ENCODE measurements at regions not wholly inside any gene's neighbourhood (a gene's known extent, or its start where the extent isn't known, plus 50 kb on each side); places are given as distances from the start of the nearest gene placed in this dataset.

GRCh38 chr5:57025961-57026360, 74.0 kb upstream of the MIER3 start:
- no peak overlapping the region for H3K56ac ChIP-seq (replicated peaks; ENCODE audit: insufficient read length, low read depth, low read length)
- H2AFZ ChIP-seq (ENCODE audit: low read length), result no peak overlapping the region
- no peak overlapping the region for H2BK12ac ChIP-seq (ENCODE audit: low read depth, low read length)
- POLR2A ChIA-PET (ENCODE audit: partially characterized antibody), result no interaction called here
- DNase-seq (ENCODE audit: low read depth in 1 of 2, low spot score in 2 of 2) (no peak), FAIRE-seq (no peak)
- H3K79me1 ChIP-seq (ENCODE audit: low read depth, low read length), result no peaks in the 10 kb centered on the region
- H4K8ac ChIP-seq (ENCODE audit: extremely low read depth, insufficient read depth, low read length), result no peak overlapping the region
- H3K4me3 ChIP-seq (ENCODE audit: extremely low read depth in 1 of 4, insufficient read depth in 2 of 4, low read depth in 3 of 4, low read length in 4 of 4), result no peak overlapping the region
- H3K4me1 ChIP-seq (replicated peaks in 1 of 4; ENCODE audit: control insufficient read depth in 3 of 4, insufficient read depth in 4 of 4, low read length in 3 of 4), result no peaks in the 10 kb centered on the region
- CTCF ChIA-PET (ENCODE audit: partially characterized antibody), result interaction anchor here (4.0 kb wide), 1 partner anchor 29 kb away, joined by 11 read pairs; no protein-coding TSS in a partner anchor
- no peak overlapping the region for H2BK20ac ChIP-seq (ENCODE audit: low read length)
- H3K4ac ChIP-seq (replicated peaks; ENCODE audit: insufficient read length, low read depth, low read length), result no peak overlapping the region
- H3K36me3 ChIP-seq (ENCODE audit: control insufficient read depth in 2 of 4, insufficient read depth in 4 of 4, low read length in 3 of 4), result no peaks in the 10 kb centered on the region
- no peak overlapping the region for H2BK120ac ChIP-seq (replicated peaks; ENCODE audit: low read depth, low read length)
- no peak overlapping the region for H2BK15ac ChIP-seq (ENCODE audit: low read length)
- H4K5ac ChIP-seq (ENCODE audit: insufficient read length, low read depth, low read length), result no peak overlapping the region
- 88% methylated on average over 3 of the region's 3 CpGs; no CpG with 5 or more reads in 1 of the 2 experiments for WGBS, 2 experiments (ENCODE audit: extremely low coverage in 1 of 2, insufficient coverage in 1 of 2, insufficient read length in 1 of 2, insufficient replicate concordance in 2 of 2, low coverage in 1 of 2, low lambda C conversion rate in 2 of 2, missing lambda C conversion rate in 1 of 2)
- H3K14ac ChIP-seq (ENCODE audit: insufficient read length), result no peak overlapping the region
- H4K91ac ChIP-seq (replicated peaks; ENCODE audit: insufficient read length, low read length), result no peak overlapping the region
- no peak overlapping the region for H2BK5ac ChIP-seq (ENCODE audit: low read depth, low read length)
- H3K23me2 ChIP-seq (ENCODE audit: low read depth, low read length), result no peaks in the 10 kb centered on the region
- H3K27me3 ChIP-seq (replicated peaks in 1 of 4; ENCODE audit: control insufficient read depth in 3 of 4, extremely low read depth in 1 of 4, insufficient read depth in 3 of 4, low read length in 3 of 4), result no peaks in the 10 kb centered on the region
- H3K4me2 ChIP-seq (ENCODE audit: insufficient read depth in 1 of 2, low read depth in 2 of 2, low read length in 2 of 2), result no peak overlapping the region
- no peak overlapping the region for H3K27ac ChIP-seq (ENCODE audit: low read depth, low read length)
- no peak overlapping the region for H3K18ac ChIP-seq (ENCODE audit: extremely low read depth, low read length)
- no peak overlapping the region for H3K23ac ChIP-seq (ENCODE audit: insufficient read length)
- H4K20me1 ChIP-seq (replicated peaks in 1 of 2; ENCODE audit: control insufficient read depth in 1 of 2, insufficient read depth in 2 of 2, low read length in 2 of 2), result no peaks in the 10 kb centered on the region
- no peak overlapping the region for H3K9ac ChIP-seq (replicated peaks in 1 of 4; ENCODE audit: extremely low read depth in 1 of 4, low read depth in 3 of 4, low read length in 3 of 4)
- TF ChIP-seq SAP30 (IDR thresholded peaks at IDR 0.05; ENCODE audit: insufficient read depth, insufficient replicate concordance, low read length), result no peak
- no peak for TF ChIP-seq SRF (IDR thresholded peaks at IDR 0.05; ENCODE audit: low read depth, low read length)
- no peak overlapping the region for H2AK5ac ChIP-seq (ENCODE audit: low read depth, low read length)
- no peaks in the 10 kb centered on the region for H3K79me2 ChIP-seq (ENCODE audit: control insufficient read depth in 1 of 2, insufficient read depth in 2 of 2, low read length in 2 of 2)
- H3K9me3 ChIP-seq (ENCODE audit: insufficient read depth in 2 of 2, low read depth in 1 of 2, low read length in 1 of 2), result no peaks in the 10 kb centered on the region
